ENCODE measurements at regions not wholly inside any gene's neighbourhood (a gene's known extent, or its start where the extent isn't known, plus 50 kb on each side); places are given as distances from the start of the nearest gene placed in this dataset.

DNA sequence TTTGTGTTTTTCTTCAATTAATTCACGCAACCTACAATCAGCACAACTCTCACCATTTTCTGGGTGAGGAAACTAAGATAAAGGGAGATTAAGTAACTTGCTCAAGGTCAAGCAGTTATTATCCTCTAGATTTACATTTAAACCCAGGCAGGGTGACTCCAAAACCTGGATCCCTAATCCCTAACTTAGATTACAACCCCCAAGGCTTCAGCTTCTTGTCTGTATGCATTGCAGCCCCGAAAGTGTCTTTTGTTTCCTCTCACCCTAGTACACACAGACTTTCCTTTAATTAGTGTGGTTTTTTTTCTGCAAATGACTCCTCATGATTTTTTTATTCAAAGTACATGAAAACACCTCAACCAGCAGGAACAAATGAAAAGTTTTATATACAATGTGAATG is 748.6 kb upstream of the ADGRL2 start:
- Histone ChIP-seq H3K4me3 (ENCODE audit: insufficient read depth, low read length, poor library complexity, severe bottlenecking) (no peak overlapping the region), H3K27ac (ENCODE audit: low read depth, low read length) (no peak overlapping the region), H2AFZ (ENCODE audit: low read depth, low read length, severe bottlenecking) (peak overlapping the region; percentile 15), H4K20me1 (ENCODE audit: low read depth, low read length) (no peaks in the 10 kb centered on the region), H3K36me3 (ENCODE audit: low read length) (no peaks in the 10 kb centered on the region), H3K27me3 (ENCODE audit: low read length) (no peaks in the 10 kb centered on the region), H3K9ac (ENCODE audit: low read length) (no peak overlapping the region), H3K9me3 (ENCODE audit: insufficient read depth, low read length) (no peaks in the 10 kb centered on the region), H3K9me2 (replicated peaks; ENCODE audit: insufficient read depth, low read length) (no peaks in the 10 kb centered on the region; the same call in 1 of the 2 replicates), H3K4me2 (ENCODE audit: low read depth, low read length, poor library complexity, severe bottlenecking) (no peak overlapping the region), H3F3A (ENCODE audit: insufficient read depth) (no peaks in the 10 kb centered on the region), H3K79me2 (ENCODE audit: insufficient read depth, low read length) (no peaks in the 10 kb centered on the region)
- TF ChIP-seq EZH2phosphoT487 (conservative IDR thresholded peaks at IDR 0.05; ENCODE audit: low read length), result no peak
- TF ChIP-seq, protein P1, sequence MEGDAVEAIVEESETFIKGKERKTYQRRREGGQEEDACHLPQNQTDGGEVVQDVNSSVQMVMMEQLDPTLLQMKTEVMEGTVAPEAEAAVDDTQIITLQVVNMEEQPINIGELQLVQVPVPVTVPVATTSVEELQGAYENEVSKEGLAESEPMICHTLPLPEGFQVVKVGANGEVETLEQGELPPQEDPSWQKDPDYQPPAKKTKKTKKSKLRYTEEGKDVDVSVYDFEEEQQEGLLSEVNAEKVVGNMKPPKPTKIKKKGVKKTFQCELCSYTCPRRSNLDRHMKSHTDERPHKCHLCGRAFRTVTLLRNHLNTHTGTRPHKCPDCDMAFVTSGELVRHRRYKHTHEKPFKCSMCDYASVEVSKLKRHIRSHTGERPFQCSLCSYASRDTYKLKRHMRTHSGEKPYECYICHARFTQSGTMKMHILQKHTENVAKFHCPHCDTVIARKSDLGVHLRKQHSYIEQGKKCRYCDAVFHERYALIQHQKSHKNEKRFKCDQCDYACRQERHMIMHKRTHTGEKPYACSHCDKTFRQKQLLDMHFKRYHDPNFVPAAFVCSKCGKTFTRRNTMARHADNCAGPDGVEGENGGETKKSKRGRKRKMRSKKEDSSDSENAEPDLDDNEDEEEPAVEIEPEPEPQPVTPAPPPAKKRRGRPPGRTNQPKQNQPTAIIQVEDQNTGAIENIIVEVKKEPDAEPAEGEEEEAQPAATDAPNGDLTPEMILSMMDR (IDR thresholded peaks at IDR 0.05; ENCODE audit: insufficient read depth, low read length, poor library complexity, severe bottlenecking), result no peak

DNA sequence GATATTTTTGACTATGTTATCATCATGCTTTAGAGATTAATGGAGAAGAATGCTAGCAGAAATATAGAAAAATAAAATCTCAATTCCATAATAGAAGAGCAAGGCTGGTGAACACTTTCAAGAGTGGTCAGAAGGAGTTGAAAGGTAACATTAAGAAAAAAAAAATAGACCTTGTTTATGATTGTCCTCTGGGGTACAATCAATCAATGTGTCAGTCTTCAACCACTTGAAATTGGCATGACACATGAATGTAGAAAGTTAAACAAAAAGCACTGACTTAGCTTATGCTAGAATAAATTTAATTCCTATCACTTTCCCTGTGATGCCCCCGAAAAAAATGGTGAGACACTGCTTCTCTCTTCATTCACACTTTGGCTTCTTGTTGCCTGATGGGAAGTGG is 750.3 kb upstream of the ADGRL2 start:
- H3K4me3 ChIP-seq (ENCODE audit: insufficient read depth, low read length, poor library complexity, severe bottlenecking), result no peak overlapping the region
- H3K9me3 ChIP-seq (ENCODE audit: insufficient read depth, low read length), result no peaks in the 10 kb centered on the region
- no peaks in the 10 kb centered on the region; the same call in 1 of the 2 replicates for H3K9me2 ChIP-seq (replicated peaks; ENCODE audit: insufficient read depth, low read length)
- H3K36me3 ChIP-seq (ENCODE audit: low read length), result no peaks in the 10 kb centered on the region
- no peak overlapping the region for H3K9ac ChIP-seq (ENCODE audit: low read length)
- TF ChIP-seq EZH2phosphoT487 (conservative IDR thresholded peaks at IDR 0.05; ENCODE audit: low read length), result no peak
- TF ChIP-seq, protein P1 (IDR thresholded peaks at IDR 0.05; ENCODE audit: insufficient read depth, low read length, poor library complexity, severe bottlenecking), result no peak
- H3K4me2 ChIP-seq (ENCODE audit: low read depth, low read length, poor library complexity, severe bottlenecking), result no peak overlapping the region
- H2AFZ ChIP-seq (ENCODE audit: low read depth, low read length, severe bottlenecking), result no peak overlapping the region
- no peak overlapping the region for H3K27ac ChIP-seq (ENCODE audit: low read depth, low read length)
- H4K20me1 ChIP-seq (ENCODE audit: low read depth, low read length), result no peaks in the 10 kb centered on the region
- H3K27me3 ChIP-seq (ENCODE audit: low read length), result no peaks in the 10 kb centered on the region
- no peaks in the 10 kb centered on the region for H3F3A ChIP-seq (ENCODE audit: insufficient read depth)
- H3K79me2 ChIP-seq (ENCODE audit: insufficient read depth, low read length), result no peaks in the 10 kb centered on the region

DNA sequence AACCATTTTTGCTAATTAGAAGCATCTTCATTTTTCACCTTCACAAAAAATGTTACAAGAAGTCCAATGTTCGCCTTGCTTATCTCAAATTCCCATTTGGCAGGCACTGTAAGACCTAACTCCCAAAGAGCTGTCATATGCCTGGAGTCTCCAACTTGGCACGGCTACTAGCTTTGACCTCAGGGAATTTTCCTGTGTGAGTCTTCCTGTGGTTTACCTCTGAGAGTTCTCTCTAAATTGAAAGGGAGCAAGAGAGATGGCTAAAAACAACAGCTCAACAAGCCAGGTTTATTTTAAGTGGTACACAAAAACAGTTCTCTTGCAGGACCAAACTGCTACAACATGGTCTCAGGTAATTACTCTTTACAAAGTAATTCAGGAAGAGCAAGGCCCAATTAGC is 756.0 kb upstream of the ADGRL2 start:
- H4K20me1 ChIP-seq (ENCODE audit: low read depth, low read length), result no peaks in the 10 kb centered on the region

More for the DNA sequence above, 756.0 kb upstream of the ADGRL2 start:
- TF ChIP-seq EZH2phosphoT487 (conservative IDR thresholded peaks at IDR 0.05; ENCODE audit: low read length), result no peak
- TF ChIP-seq, protein P1 (IDR thresholded peaks at IDR 0.05; ENCODE audit: insufficient read depth, low read length, poor library complexity, severe bottlenecking), result no peak
- Histone ChIP-seq H3K9ac (ENCODE audit: low read length) (no peak overlapping the region), H2AFZ (ENCODE audit: low read depth, low read length, severe bottlenecking) (peak overlapping the region; percentile 46), H3K9me2 (replicated peaks; ENCODE audit: insufficient read depth, low read length) (no peaks in the 10 kb centered on the region; the same call in 1 of the 2 replicates), H3K4me3 (ENCODE audit: insufficient read depth, low read length, poor library complexity, severe bottlenecking) (no peak overlapping the region), H3K27ac (ENCODE audit: low read depth, low read length) (no peak overlapping the region), H3K4me2 (ENCODE audit: low read depth, low read length, poor library complexity, severe bottlenecking) (no peak overlapping the region), H3K79me2 (ENCODE audit: insufficient read depth, low read length) (no peaks in the 10 kb centered on the region), H3K9me3 (ENCODE audit: insufficient read depth, low read length) (no peaks in the 10 kb centered on the region), H3K27me3 (ENCODE audit: low read length) (no peaks in the 10 kb centered on the region), H3K36me3 (ENCODE audit: low read length) (no peaks in the 10 kb centered on the region), H3F3A (ENCODE audit: insufficient read depth) (no peaks in the 10 kb centered on the region)

Data from SU-DHL-6 (cell line).